ENCODE measurements at regions not wholly inside any gene's neighbourhood (a gene's known extent, or its start where the extent isn't known, plus 50 kb on each side); places are given as distances from the start of the nearest gene placed in this dataset.

GRCh38 chr7:117942780-117943179, 69.5 kb upstream of the CTTNBP2 start:
- TF ChIP-seq, protein P1, sequence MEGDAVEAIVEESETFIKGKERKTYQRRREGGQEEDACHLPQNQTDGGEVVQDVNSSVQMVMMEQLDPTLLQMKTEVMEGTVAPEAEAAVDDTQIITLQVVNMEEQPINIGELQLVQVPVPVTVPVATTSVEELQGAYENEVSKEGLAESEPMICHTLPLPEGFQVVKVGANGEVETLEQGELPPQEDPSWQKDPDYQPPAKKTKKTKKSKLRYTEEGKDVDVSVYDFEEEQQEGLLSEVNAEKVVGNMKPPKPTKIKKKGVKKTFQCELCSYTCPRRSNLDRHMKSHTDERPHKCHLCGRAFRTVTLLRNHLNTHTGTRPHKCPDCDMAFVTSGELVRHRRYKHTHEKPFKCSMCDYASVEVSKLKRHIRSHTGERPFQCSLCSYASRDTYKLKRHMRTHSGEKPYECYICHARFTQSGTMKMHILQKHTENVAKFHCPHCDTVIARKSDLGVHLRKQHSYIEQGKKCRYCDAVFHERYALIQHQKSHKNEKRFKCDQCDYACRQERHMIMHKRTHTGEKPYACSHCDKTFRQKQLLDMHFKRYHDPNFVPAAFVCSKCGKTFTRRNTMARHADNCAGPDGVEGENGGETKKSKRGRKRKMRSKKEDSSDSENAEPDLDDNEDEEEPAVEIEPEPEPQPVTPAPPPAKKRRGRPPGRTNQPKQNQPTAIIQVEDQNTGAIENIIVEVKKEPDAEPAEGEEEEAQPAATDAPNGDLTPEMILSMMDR (IDR thresholded peaks at IDR 0.05): no peak
- peaks cover 0 to 4% of the 10 kb centered on the region in 2 donors for H3K9me3 ChIP-seq

GRCh38 chr7:117944886-117945285, 71.6 kb upstream of the CTTNBP2 start:
- Histone ChIP-seq H3K27me3 (no peaks in the 10 kb centered on the region), H3K4me1 (no peaks in the 10 kb centered on the region), H3K36me3 (no peaks in the 10 kb centered on the region), H3K9me3 (peaks cover 0 to 4% of the 10 kb centered on the region in 2 donors), H3K4me3 (no peak overlapping the region), H3K27ac (no peak overlapping the region)
- no peak for DNase-seq (ENCODE audit: low spot score)
- TF ChIP-seq, protein P1 (IDR thresholded peaks at IDR 0.05): no peak

More at GRCh38 chr7:117942780-117943179, 69.5 kb upstream of the CTTNBP2 start:
- H3K4me1 ChIP-seq: no peaks in the 10 kb centered on the region
- no peak overlapping the region for H3K27ac ChIP-seq
- H3K36me3 ChIP-seq: no peaks in the 10 kb centered on the region
- no peak for DNase-seq (ENCODE audit: low spot score)
- H3K4me3 ChIP-seq: no peak overlapping the region
- H3K27me3 ChIP-seq: no peaks in the 10 kb centered on the region

- no peaks in the 10 kb centered on the region for H3K27me3 ChIP-seq
- H3K9me3 ChIP-seq: peaks cover 0 to 4% of the 10 kb centered on the region in 2 donors
- no peaks in the 10 kb centered on the region for H3K4me1 ChIP-seq
- H3K27ac ChIP-seq: no peak overlapping the region
- H3K4me3 ChIP-seq: no peak overlapping the region
- DNase-seq (ENCODE audit: low spot score): no peak
- no peaks in the 10 kb centered on the region for H3K36me3 ChIP-seq
- TF ChIP-seq, protein P1 (IDR thresholded peaks at IDR 0.05): no peak
Observed at GRCh38 chr7:117946151-117946633, 73.0 kb upstream of the CTTNBP2 start.

GRCh38 chr7:117949232-117949631, 76.0 kb upstream of the CTTNBP2 start:
- DNase-seq (ENCODE audit: low spot score): no peak
- TF ChIP-seq, protein P1 (IDR thresholded peaks at IDR 0.05): no peak
- Histone ChIP-seq H3K27me3 (no peaks in the 10 kb centered on the region), H3K27ac (no peak overlapping the region), H3K4me3 (no peak overlapping the region), H3K4me1 (no peaks in the 10 kb centered on the region), H3K9me3 (no peaks in the 10 kb centered on the region), H3K36me3 (no peaks in the 10 kb centered on the region)

GRCh38 chr7:117950601-117951260, 77.5 kb upstream of the CTTNBP2 start:
- H3K36me3 ChIP-seq: no peaks in the 10 kb centered on the region
- H3K4me1 ChIP-seq: no peaks in the 10 kb centered on the region
- no peaks in the 10 kb centered on the region for H3K9me3 ChIP-seq
- TF ChIP-seq, protein P1 (IDR thresholded peaks at IDR 0.05): no peak
- no peak overlapping the region for H3K27ac ChIP-seq
- no peak for DNase-seq (ENCODE audit: low spot score)
- no peaks in the 10 kb centered on the region for H3K27me3 ChIP-seq
- H3K4me3 ChIP-seq: no peak overlapping the region

DNA sequence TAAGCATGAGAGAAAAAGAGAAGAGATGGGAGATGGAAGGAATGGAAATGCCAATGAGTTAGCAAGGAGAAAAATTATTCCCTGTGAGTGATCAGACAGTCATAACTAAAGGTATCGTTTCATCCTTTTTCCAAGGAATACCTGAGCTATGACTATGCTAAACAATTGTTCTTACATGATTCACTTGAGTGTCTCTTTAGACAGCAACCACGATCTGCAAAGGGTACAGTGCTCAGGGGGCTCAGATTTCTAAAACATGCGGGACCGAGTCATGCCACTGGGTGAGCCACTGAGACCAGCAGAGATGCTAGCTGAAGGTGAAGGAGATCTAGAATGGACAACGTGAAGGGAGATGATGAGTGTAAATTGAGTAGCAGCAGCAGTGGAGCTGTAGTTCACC, 78.0 kb upstream of the CTTNBP2 start:
- Histone ChIP-seq H3K27ac (no peak overlapping the region), H3K4me1 (no peaks in the 10 kb centered on the region), H3K36me3 (no peaks in the 10 kb centered on the region), H3K9me3 (no peaks in the 10 kb centered on the region), H3K27me3 (no peaks in the 10 kb centered on the region), H3K4me3 (no peak overlapping the region)
- no peak for DNase-seq (ENCODE audit: low spot score)
- TF ChIP-seq, protein P1 (IDR thresholded peaks at IDR 0.05): no peak
